ENCODE measurements at regions not wholly inside any gene's neighbourhood (a gene's known extent, or its start where the extent isn't known, plus 50 kb on each side); places are given as distances from the start of the nearest gene placed in this dataset.
"Not testable (repeated sequence)": the region's sequence is repeated elsewhere in the genome, so short reads cannot be mapped to it uniquely, and the experiment has no call there.

GRCh38 chr13:30520571-30520970, 54.8 kb upstream of the HMGB1 start:
- Histone ChIP-seq H3K27me3 (no peaks in the 10 kb centered on the region), H3K27ac (no peak overlapping the region), H3K4me1 (no peaks in the 10 kb centered on the region), H3K4me3 (no peak overlapping the region), H3K9me3 (no peaks in the 10 kb centered on the region), H3K36me3 (no peaks in the 10 kb centered on the region)
- no peak for DNase-seq
- intact Hi-C loops (cut with DNase I) = no loop called here
- WGBS, 2 donors = 70 to 75% methylated on average over 4 of the region's 4 CpGs
- TF ChIP-seq, protein P1, sequence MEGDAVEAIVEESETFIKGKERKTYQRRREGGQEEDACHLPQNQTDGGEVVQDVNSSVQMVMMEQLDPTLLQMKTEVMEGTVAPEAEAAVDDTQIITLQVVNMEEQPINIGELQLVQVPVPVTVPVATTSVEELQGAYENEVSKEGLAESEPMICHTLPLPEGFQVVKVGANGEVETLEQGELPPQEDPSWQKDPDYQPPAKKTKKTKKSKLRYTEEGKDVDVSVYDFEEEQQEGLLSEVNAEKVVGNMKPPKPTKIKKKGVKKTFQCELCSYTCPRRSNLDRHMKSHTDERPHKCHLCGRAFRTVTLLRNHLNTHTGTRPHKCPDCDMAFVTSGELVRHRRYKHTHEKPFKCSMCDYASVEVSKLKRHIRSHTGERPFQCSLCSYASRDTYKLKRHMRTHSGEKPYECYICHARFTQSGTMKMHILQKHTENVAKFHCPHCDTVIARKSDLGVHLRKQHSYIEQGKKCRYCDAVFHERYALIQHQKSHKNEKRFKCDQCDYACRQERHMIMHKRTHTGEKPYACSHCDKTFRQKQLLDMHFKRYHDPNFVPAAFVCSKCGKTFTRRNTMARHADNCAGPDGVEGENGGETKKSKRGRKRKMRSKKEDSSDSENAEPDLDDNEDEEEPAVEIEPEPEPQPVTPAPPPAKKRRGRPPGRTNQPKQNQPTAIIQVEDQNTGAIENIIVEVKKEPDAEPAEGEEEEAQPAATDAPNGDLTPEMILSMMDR (IDR thresholded peaks at IDR 0.05) = no peak
- TF ChIP-seq POLR2A (IDR thresholded peaks at IDR 0.05) = no peak

DNA sequence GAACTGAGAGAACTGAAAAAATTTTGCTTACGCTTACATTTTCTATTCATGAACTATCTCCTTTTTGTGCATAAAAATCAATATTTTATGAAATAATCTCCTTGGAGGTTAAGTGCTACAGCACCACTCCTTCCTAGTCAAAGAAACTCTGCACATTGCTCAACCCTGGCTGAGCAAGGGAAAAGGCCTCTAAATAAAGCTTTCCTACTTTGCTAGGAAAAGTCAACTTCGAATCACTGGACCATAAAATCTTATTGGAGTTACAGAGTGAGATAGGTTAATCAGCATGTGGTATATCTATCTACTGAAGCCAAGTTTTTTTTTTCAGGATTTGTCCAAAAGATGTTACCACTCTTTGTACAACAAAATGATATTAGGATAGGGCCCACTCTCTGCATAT, 57.5 kb upstream of the HMGB1 start:
- Histone ChIP-seq H3K27ac (no peak overlapping the region), H3K36me3 (no peaks in the 10 kb centered on the region), H3K27me3 (no peaks in the 10 kb centered on the region), H3K4me3 (no peak overlapping the region), H3K9me3 (no peaks in the 10 kb centered on the region), H3K4me1 (no peaks in the 10 kb centered on the region)
- TF ChIP-seq, protein P1 (IDR thresholded peaks at IDR 0.05) = no peak
- TF ChIP-seq POLR2A (IDR thresholded peaks at IDR 0.05) = no peak
- intact Hi-C loops (cut with DNase I) = no loop called here
- WGBS, 2 donors = 53 to 72% methylated on average over 2 of the region's 2 CpGs
- DNase-seq = no peak

- DNase-seq; H3K9me3 ChIP-seq; H3K27me3 ChIP-seq; H3K27ac ChIP-seq; H3K36me3 ChIP-seq; intact Hi-C loops (cut with DNase I); H3K4me3 ChIP-seq; H3K4me1 ChIP-seq: not testable (repeated sequence)
- WGBS, 2 donors = 100% methylated on average over 1 of the region's 1 CpG
Measured at GRCh38 chr13:30523817-30524216, 58.1 kb upstream of the HMGB1 start.

DNA sequence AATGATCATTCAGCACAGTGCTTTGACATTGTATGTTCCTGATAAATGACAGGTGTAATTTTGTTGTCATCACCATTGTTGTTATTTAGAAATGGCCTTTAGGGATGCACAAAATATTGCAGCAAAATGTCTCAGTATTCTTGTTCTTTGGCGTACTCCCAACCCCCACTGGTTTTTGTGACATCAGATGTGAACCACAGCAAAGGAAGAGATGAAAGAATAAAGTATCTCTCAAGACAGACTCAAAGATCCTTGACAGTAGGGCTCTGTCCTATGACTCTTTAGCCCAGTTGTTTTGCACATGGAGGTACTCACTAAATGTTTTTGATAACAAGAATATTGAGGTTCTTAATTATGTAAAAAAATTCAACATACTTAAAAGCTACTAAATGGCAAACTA, 59.5 kb upstream of the HMGB1 start:
- WGBS, 2 donors = 0 to 29% methylated on average over 1 of the region's 1 CpG
- H3K27me3 ChIP-seq; intact Hi-C loops (cut with DNase I); H3K4me3 ChIP-seq; DNase-seq; H3K36me3 ChIP-seq; H3K9me3 ChIP-seq; H3K4me1 ChIP-seq; H3K27ac ChIP-seq: not testable (repeated sequence)

DNA sequence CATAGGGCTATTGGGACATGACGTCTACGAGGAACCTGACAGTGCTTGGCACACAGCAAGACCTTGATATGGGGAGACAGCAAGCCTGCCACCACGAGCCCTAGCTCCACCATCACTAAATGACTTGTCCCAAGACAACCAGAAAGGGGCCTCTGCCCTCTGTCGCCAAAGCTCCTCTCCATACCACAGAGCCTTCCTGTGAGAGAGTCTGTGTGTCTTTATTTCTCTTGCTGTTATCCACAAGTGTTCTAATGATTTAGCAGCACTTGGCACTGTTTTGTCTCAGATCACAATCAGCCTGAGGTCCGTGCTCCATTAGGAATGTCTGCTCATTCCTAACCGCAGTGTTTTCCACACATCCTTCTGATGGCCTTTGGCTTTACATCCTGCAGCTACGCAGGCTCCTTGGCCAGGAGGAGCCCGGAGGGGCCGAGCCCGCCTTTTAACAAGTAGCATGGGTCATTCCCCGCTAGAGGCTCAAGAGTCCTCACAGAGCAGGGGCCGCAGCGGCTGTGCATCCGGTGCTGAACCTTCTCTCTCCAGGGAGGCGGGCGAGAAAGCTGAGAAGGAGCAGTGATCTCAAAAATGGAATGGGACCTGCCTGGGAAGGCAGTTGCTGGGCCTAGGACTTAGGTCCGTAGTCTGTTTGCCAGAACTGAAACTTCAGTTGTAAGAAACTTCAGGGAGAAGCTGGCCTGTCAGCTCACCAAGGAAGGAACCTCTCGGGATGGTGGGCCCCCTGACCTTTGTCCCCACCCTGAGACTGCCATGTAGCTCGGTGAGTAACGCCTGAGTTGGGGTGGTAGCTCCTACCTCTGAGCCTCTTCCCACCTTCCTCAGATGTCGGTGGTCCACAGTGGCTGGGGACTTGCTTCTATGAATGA, 61.1 kb upstream of the HMGB1 start:
- no peak overlapping the region for H3K4me3 ChIP-seq
- H3K36me3 ChIP-seq = no peaks in the 10 kb centered on the region
- no peaks in the 10 kb centered on the region for H3K4me1 ChIP-seq
- no peaks in the 10 kb centered on the region for H3K27me3 ChIP-seq
- H3K9me3 ChIP-seq = no peaks in the 10 kb centered on the region
- intact Hi-C loops (cut with DNase I) = no loop called here
- no peak overlapping the region for H3K27ac ChIP-seq
- no peak for DNase-seq
- TF ChIP-seq POLR2A (IDR thresholded peaks at IDR 0.05) = no peak
- TF ChIP-seq, protein P1 (IDR thresholded peaks at IDR 0.05) = no peak
- 81 to 82% methylated on average over 6 to 12 of the region's 21 CpGs for WGBS, 2 donors

GRCh38 chr13:30529085-30529834, 63.5 kb upstream of the HMGB1 start:
- TF ChIP-seq, protein P1 (IDR thresholded peaks at IDR 0.05) = no peak
- H3K9me3 ChIP-seq = no peaks in the 10 kb centered on the region
- no peak overlapping the region for H3K4me3 ChIP-seq
- intact Hi-C loops (cut with DNase I) = no loop called here
- H3K27me3 ChIP-seq = no peaks in the 10 kb centered on the region
- DNase-seq = no peak
- H3K27ac ChIP-seq = no peak overlapping the region
- WGBS, 2 donors = 74 to 82% methylated on average over 8 of the region's 8 CpGs
- no peaks in the 10 kb centered on the region for H3K36me3 ChIP-seq
- no peaks in the 10 kb centered on the region for H3K4me1 ChIP-seq

All from esophagus squamous epithelium (tissue), 5 donors.